PFSK-1 (cell line): ENCODE measurements at regions not wholly inside any gene's neighbourhood (a gene's known extent, or its start where the extent isn't known, plus 50 kb on each side); places are given as distances from the start of the nearest gene placed in this dataset.

ENCODE experiments used
- FOXP2 ChIP-seq: optimal IDR thresholded peaks from 2 replicates; pipeline ENCODE3; 2011; ENCODE audit warnings: borderline replicate concordance, control low read depth, inconsistent platforms; ENCODE audit not compliant: insufficient read depth; ENCODE audit errors: extremely low read length, extremely low read depth
- POLR2AphosphoS5 ChIP-seq: IDR thresholded peaks from 2 replicates; pipeline ENCODE4 v1.6.1; 2012; ENCODE audit warnings: low read depth, mild to moderate bottlenecking, control low read depth, low read length, moderate library complexity
- SIN3A ChIP-seq: IDR thresholded peaks from 2 replicates; pipeline ENCODE4 v1.6.1; 2012; ENCODE audit warnings: mild to moderate bottlenecking, low read length, moderate library complexity, borderline replicate concordance; ENCODE audit not compliant: insufficient read depth
- TAF1 ChIP-seq: IDR thresholded peaks from 2 replicates; pipeline ENCODE4 v1.6.1; 2012; ENCODE audit warnings: low read length, control low read depth, borderline replicate concordance; ENCODE audit not compliant: insufficient read depth
- TF ChIP-seq, protein P1 (sequence below), 2 experiments: IDR thresholded peaks; 2 replicates each; pipeline versions ENCODE4 v1.6.1 to v1.8.0; 2011 to 2012; ENCODE audit warnings: low read depth in 2 of 2, low read length in 2 of 2, control low read depth in 1 of 2, inconsistent platforms in 1 of 2, mild to moderate bottlenecking in 1 of 2, moderate library complexity in 1 of 2; ENCODE audit not compliant: insufficient read depth in 1 of 2

DNA sequence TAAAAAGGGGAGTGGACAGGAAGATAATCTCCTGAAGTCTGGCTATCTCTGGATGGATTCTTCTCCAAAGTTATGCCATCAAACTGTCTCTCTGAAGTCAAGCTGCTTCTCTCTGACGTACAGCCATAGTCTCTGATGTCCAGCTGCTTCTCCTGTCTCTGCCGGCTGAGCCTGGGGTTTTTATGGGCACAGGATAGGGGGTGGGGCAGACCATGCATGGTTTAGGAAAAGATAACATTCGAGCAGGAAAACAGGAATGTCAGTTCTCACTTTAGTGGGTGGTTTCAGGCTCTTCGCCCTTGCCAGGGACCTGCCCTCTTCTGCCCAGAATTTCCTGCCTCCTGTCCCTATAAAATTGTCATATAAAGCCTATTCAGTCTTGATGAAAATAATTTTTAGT is 110.9 kb upstream of the ROBO1 start:
- TF ChIP-seq FOXP2 (no peak), TAF1 (no peak), SIN3A (no peak), POLR2AphosphoS5 (no peak)
- TF ChIP-seq, protein P1, sequence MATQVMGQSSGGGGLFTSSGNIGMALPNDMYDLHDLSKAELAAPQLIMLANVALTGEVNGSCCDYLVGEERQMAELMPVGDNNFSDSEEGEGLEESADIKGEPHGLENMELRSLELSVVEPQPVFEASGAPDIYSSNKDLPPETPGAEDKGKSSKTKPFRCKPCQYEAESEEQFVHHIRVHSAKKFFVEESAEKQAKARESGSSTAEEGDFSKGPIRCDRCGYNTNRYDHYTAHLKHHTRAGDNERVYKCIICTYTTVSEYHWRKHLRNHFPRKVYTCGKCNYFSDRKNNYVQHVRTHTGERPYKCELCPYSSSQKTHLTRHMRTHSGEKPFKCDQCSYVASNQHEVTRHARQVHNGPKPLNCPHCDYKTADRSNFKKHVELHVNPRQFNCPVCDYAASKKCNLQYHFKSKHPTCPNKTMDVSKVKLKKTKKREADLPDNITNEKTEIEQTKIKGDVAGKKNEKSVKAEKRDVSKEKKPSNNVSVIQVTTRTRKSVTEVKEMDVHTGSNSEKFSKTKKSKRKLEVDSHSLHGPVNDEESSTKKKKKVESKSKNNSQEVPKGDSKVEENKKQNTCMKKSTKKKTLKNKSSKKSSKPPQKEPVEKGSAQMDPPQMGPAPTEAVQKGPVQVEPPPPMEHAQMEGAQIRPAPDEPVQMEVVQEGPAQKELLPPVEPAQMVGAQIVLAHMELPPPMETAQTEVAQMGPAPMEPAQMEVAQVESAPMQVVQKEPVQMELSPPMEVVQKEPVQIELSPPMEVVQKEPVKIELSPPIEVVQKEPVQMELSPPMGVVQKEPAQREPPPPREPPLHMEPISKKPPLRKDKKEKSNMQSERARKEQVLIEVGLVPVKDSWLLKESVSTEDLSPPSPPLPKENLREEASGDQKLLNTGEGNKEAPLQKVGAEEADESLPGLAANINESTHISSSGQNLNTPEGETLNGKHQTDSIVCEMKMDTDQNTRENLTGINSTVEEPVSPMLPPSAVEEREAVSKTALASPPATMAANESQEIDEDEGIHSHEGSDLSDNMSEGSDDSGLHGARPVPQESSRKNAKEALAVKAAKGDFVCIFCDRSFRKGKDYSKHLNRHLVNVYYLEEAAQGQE (IDR thresholded peaks at IDR 0.05; ENCODE audit: insufficient read depth in 1 of 2, low read depth in 2 of 2, low read length in 2 of 2) = no peak

DNA sequence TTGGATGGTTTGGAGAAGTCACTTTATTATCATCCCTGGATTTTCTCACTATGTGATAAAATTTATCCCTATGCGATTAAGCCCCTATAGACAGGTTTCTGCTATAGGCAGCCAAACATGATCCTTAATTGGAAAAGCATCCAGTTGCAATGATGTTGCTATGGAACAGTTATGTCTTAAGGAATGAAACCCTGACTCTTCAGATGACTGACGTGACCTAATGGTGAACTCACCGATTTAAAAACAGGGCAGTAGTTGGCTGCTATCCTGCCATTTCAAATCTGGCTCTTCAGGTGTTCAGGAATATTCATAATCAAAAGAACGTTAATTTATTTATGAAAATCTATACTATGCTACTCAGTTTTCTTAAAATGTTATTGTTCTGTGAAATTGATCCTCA is 106.8 kb upstream of the ROBO1 start:
- no peak for TF ChIP-seq FOXP2
- TF ChIP-seq TAF1 = no peak
- no peak for TF ChIP-seq SIN3A
- no peak for TF ChIP-seq POLR2AphosphoS5
- TF ChIP-seq, protein P1 (IDR thresholded peaks at IDR 0.05; ENCODE audit: insufficient read depth in 1 of 2, low read depth in 2 of 2, low read length in 2 of 2) = no peak

DNA sequence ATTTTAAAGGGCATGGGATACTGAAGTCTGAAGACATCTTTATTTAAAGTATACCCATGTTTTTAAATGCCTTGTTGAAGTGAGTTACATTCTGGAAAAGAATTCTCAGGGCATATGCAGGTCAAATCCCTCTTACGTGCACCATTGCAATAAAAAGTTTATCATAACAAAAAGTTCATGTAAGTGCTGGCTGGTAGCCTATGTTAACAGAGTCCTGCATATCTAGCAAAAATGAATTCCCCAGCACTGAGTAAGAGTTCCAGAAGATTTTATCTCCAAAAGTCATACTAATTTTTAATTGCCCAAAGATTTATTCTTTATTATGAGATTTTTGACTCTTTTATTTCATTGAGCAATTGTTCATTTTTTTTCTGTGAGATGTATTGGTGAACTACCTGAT is 104.7 kb upstream of the ROBO1 start:
- TF ChIP-seq SIN3A (no peak), POLR2AphosphoS5 (no peak), TAF1 (no peak), FOXP2 (no peak)
- TF ChIP-seq, protein P1 (IDR thresholded peaks at IDR 0.05; ENCODE audit: insufficient read depth in 1 of 2, low read depth in 2 of 2, low read length in 2 of 2) = no peak

DNA sequence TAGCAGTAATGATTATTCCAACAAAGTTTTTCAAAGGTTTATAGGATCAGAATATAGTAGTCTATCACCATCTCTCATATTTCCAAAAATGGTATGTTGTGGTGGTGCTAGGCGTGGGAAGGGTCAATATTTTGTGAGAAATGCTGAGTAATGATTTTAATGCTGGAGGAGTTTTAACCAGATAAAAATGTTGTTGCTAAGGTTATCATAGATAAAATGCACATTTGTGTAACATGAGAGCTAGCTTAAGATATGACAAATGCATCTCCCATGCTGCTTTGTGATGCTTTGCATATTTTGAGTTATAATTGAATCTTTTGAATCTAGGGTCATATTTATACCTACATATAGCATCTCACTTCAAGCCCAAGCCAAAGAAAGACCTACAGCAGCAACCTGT is 103.9 kb upstream of the ROBO1 start:
- no peak for TF ChIP-seq FOXP2
- TF ChIP-seq, protein P1 (IDR thresholded peaks at IDR 0.05; ENCODE audit: insufficient read depth in 1 of 2, low read depth in 2 of 2, low read length in 2 of 2) = no peak
- TF ChIP-seq POLR2AphosphoS5 = no peak
- TF ChIP-seq TAF1 = no peak
- TF ChIP-seq SIN3A = no peak

DNA sequence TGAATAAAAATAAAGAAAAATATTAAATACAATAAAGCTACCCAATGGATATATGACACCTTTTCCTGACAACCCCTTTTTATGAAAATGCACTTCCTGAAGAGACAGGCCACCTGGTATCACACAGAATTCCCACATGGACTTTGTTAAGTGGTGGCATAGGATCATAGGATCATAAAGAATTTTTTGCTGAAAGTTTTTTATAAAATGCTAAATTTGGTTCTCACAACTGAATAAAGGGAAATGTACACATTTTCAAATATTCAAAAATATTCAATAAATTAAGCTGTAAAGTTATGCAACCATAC is 102.5 kb upstream of the ROBO1 start:
- TF ChIP-seq FOXP2 (no peak), POLR2AphosphoS5 (no peak), TAF1 (no peak), SIN3A (no peak)
- TF ChIP-seq, protein P1 (IDR thresholded peaks at IDR 0.05; ENCODE audit: insufficient read depth in 1 of 2, low read depth in 2 of 2, low read length in 2 of 2) = no peak
